ENCODE measurements at regions not wholly inside any gene's neighbourhood (a gene's known extent, or its start where the extent isn't known, plus 50 kb on each side); places are given as distances from the start of the nearest gene placed in this dataset.

DNA sequence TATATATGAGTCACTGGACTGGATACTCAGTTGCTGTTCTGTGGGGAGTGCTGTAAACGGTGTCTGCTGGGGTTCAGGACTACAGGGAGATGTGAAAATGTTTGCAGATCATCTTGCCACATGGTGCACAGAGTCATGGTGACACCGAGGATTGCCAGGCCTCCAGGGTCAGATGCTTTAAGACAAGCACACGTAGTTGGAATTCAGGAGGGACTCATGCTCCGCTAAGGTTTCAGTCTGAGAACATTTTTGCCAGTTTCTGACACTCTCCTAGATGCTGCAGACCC, 211.3 kb downstream of the CXCL12 start:
- TF ChIP-seq SIN3A (IDR thresholded peaks at IDR 0.05; ENCODE audit: borderline replicate concordance, insufficient read depth, low read length) (no peak), POLR2AphosphoS5 (IDR thresholded peaks at IDR 0.05; ENCODE audit: low read depth, low read length) (no peak)
